Stimulated activated CD4-positive, alpha-beta T cell treated with anti-CD3 and anti-CD28 coated beads, Interleukin-1b, Interleukin-23, amount 100 ng/mL, for 1 hour (primary cell): ENCODE measurements at regions not wholly inside any gene's neighbourhood (a gene's known extent, or its start where the extent isn't known, plus 50 kb on each side); places are given as distances from the start of the nearest gene placed in this dataset.

Source experiments
- DNase-seq, 2 donors: peaks; one replicate each; pipeline ENCODE4 v3.0.0-alpha.2; 2020; ENCODE audit warnings: low read depth in 2 of 2

DNA sequence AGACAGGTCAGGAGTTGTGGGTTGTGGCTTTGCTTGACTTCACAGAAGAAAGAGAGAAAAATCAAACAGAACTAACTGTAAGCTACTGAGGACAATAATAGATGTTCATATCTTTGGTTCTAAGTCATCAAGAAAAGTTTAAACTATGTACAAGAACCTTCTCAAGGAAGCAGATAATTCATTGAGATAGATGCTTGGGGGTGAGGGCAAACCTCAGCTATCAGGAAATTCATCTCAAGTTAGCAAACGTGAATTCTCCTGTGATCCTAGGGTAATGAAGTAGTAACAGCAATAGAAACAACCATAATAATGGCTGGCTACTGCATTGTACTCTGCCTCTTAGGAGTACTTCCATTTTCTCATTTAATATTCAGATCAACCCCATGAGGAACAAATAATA is 506.2 kb downstream of the PLPP3 start:
- DNase-seq: no peak

DNA sequence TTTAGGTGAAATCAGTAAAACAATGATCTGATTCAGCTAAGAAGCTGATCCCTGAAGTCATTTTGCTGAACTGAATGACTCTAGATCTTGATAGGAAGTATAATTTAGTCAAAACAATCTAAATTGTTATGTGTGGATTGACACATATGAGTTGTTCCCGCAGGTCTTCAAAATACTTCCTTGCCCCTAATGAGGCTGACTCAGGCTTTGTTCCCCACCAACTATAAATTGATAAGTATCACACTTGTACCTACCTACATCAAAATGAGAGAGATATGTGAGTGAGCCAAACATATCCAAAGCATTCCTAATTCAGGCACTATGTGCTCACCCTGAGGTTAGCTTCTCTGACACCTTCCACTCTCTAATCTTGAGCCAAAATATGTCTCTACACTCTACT is 507.1 kb downstream of the PLPP3 start:
- no peak for DNase-seq

DNA sequence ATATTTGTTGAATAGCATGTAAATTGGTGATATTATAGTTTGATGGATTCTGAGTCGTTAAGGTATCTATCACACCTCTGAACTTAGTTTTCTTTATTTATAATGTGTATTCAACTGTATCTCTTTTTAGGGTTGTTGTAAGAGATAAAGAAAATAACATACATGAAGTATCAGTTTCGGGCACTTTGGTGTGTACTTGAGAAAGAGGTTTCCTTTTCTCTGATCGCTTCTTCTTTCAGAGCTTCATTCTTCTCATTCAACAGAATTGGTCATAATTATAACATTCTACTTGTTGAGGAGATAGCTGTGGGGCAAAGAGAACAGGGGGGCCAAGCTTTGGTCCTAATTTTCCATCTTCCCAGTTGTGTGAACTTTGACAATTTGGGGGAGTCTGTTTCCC is 508.0 kb downstream of the PLPP3 start:
- DNase-seq: no peak

DNA sequence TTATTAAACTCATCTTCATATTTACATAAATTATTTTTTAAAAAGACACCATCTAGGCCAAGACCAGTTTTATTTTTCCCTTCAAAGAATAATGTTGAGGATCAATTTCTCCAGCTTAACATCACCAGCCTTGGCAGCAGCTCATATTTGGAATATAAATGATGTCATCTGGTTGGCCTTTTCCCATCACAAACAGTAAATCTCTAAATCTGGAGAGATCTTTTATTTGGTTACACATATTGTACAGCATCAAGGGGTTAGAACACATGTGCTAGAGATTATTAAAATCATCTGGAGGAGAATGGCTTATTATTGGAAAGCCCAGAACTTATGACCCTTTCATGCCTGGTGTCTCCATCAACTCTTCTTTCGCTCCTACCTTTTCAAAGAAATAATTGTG is 508.8 kb downstream of the PLPP3 start:
- DNase-seq: no peak

DNA sequence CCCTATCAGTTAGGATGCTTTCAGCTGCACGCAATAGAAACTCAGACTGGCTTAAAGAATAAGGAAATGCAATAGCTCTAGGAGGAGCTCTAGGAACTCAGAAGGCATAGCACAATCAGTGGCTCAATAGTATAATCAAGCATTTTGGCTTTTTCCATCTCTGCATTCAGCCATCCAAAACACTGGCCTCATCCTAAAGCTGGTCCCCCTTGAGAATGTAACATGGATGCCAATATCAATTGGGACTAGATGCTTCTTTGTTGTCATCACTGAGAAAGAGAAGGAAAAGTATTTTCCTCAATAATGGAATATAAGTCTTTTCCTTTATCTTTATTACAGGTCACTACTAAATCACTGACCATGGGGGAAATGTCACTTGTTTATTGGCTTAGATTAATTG is 509.5 kb downstream of the PLPP3 start:
- no peak for DNase-seq

DNA sequence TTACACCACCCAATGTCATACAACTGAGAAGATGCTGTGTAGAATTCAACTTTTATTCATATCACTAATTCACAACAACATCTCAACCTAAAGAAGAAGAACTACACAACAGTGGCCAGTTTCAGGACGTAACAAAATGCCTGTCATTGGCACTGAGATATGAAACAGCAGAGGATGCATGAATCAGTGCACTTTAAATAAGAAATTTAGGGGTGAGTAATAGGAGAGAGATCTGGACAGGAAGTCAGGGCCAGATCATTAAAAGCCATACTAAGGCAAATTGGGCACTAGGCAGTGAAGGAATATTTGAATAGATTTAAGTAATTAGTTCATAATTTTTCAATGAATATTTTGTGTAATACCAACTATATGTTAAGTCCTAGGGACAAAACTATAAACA is 510.5 kb downstream of the PLPP3 start:
- no peak for DNase-seq

DNA sequence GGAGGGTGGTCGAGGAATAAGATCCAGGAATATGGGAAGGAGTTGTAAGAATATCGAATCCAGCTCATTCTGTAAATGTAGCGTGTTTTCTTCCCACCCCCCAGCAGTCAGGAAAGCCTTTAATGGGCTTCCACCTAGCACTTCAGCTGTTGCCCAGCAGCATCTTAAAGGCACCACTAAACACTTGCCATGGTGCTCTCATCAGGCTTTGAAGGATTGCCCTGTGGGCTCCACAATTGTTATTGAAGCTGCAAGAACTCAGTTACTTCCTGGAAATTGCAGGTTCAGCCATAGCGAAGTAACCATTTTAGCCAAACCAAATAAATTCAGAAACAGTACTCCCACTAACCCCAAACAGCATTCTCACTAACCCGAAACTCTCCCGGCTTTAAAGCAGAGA is 511.2 kb downstream of the PLPP3 start:
- DNase-seq: no peak

DNA sequence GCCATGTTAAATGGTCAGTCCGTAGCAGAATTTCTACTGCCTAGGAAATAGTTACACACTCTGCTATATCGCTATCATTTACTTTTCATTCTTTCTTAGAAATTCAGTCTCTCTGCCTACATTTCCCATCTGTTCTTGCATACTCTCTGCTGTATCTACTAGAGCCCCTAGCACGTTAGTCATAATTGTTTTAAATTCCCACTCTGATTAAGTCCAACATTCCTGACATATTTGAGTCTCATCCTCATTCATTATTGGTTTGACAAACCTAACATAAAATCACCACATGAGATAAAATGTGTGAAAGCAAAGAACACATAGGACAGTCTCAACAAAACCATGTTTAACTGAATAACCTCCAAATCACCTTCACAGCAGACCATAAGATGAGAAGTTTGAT is 513.6 kb downstream of the PLPP3 start:
- no peak for DNase-seq

DNA sequence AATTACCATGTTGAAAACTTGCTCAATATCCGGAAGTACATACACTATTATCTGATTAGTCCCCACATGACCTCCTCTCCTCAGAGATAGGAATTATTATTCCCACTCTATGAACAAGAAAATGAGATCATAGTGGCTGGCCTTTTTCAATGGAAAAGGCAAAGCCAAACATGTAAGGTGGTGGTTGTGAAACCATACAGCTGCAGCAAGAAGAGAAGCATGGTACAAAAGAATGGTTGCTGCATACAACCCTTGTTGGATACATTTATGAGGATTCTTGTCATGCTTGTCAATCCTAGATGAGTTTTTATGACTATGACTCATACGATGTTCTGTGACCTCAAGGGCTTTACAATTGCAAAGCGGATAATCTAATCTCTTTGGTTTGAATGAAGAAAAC is 514.7 kb downstream of the PLPP3 start:
- DNase-seq: no peak

DNA sequence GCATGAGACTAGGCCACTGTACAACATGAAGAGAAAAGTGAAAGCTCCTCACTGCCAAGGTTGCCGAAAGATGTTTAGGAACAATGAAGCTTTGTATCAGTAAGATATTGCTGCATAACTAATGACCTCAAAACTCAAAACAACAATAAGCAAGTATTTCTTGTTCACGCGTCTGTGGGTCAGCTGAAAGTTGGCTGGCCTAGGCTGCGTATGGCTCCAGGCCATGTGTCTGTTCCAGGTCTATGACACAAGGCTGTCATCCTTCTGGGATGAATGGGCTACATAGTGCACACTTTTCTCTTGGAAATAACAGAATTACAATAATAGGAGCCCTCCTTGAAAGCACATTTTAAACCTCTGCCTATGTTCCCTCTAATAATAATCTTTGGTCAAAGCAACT is 515.9 kb downstream of the PLPP3 start:
- DNase-seq: no peak

DNA sequence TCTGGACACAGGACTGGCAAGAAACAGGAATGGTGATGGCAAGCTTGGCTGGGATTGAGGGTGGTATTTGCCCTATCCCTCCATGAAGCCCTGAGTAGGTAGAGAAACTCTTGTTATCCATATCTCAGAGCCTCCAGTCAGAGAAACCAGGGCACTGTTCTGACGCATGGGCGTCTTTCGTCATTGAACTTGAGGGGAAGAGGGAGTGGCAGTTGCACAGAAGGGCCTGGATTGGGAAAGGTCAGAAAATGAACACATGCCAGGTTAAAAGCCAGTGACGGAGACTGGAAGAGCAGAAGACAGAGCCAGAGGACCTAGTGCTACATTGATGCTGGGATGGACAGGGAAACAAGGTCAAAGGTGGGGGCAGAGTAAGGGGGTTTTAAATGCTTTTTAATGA is 516.7 kb downstream of the PLPP3 start:
- no peak for DNase-seq

DNA sequence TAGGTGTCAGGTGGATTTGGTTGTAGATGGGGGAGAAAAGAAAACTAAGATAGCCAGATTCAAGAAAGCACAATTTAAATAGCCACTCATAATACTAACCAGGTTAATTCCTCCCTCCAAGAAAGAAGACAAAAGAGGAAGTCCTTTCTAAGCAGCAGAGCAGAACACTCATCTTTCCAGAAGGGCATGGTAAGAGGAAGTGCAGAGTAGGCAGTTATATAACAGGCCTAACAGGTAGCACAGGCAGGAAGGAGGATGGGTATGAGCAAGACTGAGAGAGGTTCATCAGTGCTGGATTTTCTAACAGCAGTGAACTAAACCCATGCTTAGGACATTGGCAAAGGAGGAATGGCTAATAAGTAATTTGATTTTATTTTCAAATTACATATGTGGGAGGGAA is 517.5 kb downstream of the PLPP3 start:
- DNase-seq: no peak

DNA sequence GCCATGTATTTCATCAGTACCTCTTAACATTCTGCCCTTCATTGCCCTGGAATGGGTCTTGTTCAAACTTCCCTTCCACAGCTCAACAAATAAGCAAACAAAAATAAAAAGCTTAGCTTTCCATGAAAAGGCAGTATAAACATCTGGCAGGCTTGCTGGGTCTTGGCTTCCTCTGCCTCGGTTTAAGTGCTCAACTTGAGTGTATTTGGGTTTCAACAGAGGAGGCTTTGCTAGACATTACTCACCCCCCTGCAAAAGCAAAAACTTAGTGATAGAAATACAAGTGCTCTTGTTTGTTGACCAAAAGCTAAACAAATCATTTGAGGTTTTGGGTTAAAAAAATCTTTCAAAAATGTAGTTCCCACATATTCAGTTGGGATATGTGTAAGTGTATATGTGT is 518.5 kb downstream of the PLPP3 start:
- no peak for DNase-seq

DNA sequence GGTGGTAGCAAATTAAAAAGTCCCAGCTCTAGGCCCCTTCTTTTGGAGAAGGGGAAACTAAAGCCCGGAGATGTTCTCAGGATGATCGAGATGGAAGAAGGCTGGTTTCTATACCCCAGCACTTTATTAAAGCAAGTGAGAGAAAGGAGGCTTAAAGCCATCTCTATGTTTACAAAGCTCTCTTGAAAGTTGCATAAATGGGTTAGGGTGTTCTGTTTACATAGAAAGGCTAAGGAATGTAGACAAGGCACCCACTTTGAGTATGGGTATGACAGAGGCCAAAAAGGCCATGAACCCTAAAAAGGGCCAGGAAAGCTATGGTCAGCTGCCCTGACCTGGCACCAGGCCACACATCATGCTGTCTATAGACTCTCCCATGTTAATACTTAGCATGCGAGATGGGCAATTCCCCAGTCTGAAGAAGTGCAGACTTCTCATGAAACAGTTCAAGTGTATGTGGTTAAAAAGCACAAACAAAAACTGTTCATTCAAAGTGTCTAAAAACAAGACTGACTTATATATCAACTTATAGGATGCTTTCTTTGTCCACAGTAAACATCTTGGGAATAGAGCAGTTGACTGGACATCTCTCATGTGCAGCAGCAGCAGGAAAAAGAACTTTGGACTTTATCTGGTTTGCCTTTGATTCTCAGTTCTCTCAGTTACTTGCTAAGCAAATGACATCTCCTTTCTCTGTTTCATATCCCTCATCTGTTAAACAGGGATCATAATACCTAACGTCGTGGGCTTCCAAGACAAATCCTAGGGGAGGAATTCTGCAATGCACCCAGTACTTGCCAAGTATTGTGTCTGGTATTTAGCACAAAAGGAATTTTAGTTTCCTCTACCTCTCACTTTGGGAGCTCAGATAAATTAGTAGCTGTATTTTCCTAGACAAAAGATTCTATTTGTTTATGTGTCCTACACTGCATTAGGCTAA is 521.6 kb downstream of the PLPP3 start:
- DNase-seq: no peak

DNA sequence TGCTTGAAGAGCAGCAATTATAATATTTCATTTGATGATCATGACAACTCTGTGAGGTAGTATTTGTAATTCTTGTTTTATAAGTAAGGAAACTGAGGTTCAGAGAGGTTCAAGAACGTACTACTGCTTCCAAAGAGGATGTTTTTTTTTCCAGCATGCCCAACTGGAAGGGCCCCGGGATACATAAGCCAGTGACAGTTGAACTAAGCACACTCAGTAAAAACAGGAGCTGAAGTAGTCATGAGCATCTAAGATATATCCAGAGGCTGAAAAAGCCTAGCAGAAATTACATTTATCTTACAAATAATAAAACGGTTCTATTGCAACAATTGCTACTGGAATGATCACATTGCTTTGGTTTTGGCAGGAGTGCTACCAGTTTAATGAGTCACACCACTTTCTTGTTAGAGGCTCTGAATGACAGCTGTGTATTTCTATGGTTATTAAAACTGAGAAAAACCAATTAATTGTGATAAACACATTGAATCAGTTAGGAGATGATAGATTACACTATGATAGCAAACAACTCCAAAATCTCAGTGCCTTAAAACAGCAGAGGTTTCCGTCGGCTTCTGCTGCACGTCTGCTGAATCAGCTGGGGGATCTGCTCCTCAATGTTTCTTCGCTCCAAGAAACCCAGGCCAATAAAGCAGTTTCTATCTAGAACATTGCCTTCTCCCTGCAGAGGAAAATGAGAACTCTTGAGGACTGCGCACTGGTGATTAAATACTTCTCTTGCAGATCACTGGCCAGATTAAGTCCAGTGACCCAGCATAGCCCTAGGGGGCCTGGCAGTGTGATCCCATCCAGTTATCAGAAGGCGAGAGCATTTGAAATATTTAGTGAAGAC is 522.7 kb downstream of the PLPP3 start:
- no peak for DNase-seq

DNA sequence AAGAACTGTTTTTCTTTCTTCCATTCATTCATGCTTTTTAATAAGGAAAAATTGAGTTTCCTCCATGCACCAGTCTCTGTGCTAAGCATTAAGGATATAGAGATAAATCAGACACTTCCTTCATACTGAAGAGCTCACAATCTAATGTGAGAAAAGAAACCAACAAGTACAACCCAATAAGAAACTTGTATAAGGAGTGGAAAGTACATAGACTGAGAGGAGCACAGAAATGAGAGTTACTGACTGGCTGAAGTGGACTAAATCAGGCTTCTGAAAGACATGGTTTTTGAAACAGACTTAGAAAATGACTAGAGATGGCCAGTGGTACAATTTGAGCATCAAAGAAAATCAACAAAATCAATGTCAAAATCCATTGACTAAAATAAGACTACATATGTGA is 524.4 kb downstream of the PLPP3 start:
- no peak for DNase-seq

DNA sequence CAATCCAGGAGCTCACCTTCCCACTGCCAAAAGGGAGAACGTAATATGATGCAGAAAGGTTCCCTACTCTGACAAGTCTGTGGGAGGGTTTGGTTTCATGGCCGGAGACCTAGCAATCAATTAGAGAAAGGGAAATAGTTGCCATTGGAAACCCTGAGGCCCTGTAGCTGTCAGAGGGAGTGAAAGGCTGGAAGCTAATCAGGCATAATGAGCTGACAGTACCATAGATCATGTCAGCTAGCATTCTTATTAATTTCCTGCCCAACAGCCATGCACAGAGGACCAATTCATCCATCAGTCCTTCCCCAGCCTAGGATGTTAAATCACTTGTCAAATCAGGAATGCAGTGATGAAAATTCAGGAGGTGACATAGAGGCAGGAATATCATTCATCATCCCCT is 527.3 kb downstream of the PLPP3 start:
- no peak for DNase-seq

DNA sequence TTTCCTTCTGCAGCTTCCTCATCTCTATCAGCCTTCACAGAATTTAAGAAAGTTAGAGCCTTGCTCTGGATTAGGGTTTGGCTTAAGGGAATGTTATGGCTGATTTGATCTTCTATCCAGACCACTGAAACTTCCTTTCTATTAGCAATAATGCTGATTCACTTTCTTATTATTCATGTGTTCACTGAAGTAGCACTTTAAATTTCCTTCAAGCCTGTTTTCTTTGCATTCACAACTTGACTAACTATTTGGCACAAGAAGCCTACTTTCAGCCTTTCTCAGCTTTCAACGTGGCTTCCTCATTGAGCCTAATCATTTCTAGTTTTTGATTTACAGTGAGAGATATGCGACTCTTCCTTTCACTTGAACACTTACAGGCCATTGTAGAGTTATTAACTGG is 528.5 kb downstream of the PLPP3 start:
- DNase-seq: no peak

DNA sequence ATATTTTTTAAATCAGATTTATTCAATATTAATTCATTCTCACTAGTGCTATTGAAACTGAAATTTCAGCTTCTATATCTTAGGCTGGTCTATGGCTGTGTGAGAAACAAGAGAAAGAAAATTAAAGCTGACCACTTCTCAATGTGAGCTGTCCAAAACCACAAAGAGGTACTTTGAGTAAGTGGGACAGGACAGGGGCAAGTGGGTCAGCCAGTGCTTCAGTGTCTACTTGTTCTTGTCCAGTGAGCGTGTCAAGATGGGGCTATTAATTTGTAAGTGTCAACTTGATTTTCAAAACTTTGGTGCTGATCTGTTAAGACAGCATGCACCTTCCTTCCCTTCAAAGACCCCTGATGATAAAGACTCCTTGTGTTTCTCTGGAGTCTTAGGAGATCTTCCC is 533.9 kb downstream of the PLPP3 start:
- DNase-seq: no peak

DNA sequence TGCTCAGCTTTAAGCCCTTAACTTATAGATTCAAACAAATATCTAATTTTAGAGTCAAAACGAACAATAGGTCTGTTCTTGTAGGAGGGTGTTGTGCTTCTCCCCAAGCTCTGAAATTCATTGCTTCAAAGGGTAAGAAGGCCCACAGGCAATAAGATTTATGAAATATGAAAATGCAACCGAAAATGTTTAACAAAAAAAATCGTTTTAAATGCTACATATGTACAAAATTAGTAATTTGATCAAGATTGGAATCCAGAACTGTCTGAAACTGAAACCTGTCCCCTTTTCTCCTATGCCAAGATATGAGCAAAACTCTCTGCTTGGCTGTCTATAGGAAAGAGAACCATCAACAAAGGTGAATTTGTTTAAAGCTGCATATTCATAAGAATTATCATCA is 534.3 kb downstream of the PLPP3 start:
- no peak for DNase-seq

DNA sequence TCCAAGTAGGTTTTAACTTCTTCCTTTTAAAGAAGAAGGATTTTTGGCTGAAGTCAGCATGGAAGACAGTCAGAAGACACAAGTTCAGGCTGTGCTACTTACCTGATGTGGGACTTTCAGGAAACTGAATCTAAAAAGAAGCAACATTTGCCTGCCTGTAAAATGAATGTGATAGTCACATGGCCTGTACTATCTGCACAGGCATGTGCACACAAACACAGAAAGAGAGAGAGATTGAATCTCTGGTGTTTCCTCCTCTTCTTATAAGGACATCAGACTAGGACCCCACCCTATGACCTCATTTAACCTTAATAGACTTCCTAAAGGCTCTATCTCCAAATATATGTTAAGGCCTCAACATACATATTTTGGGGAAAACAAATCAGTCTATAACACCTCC is 542.9 kb downstream of the PLPP3 start:
- no peak for DNase-seq

DNA sequence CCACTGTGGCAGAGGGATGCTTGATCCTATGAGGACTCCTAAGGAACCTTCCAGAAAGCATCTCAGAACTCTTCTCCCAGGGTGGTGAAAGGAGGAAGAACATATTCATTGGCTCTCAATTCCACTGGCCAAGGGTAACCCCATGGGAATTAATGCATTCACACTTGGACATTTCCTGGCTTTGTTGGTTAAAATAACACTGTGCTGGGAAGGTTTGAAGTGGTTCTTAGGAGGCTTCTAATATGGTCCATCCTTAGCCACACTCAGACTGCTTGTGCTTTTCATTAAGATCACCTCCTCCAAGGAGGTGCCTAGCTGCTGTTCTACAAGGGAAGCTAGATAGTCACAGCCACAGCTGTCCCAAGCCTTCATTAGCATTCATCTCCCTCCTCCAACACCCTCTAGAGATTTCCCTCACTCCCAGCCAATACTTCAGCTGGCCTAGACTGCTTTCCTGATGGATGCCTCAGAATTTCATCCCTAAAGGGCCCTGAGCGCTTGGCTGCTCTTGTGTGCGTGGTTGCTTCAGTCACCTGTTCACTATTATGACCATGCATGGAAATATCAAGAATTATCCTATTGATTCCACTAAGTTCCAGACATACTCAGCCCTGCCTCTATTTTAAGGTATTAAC is 544.4 kb downstream of the PLPP3 start:
- no peak for DNase-seq

DNA sequence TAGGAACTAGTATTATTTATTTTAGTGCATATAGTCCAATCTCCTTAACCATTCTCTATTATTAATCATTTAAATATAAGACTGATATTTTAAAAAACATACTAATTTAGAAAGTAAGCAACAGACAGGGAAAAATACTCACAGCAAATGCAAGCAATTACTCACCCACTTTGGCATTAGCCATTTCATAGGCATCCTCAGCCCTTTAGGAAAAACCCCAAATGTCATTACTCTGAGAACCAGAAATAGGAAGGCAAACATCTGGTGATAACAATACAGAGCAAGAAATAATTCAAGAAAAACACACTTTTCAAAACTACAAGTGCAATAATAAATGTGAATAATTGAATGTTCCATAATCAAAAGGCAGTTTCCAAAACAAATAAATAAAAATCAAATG is 545.1 kb downstream of the PLPP3 start:
- no peak for DNase-seq
